Loucy (cell line): ENCODE measurements at regions not wholly inside any gene's neighbourhood (a gene's known extent, or its start where the extent isn't known, plus 50 kb on each side); places are given as distances from the start of the nearest gene placed in this dataset.
A peak's percentile ranks its signal among the peaks of the same experiment; 100 is the strongest.
"Not testable (repeated sequence)": the region's sequence is repeated elsewhere in the genome, so short reads cannot be mapped to it uniquely, and the experiment has no call there.

Source experiments
- H2AFZ ChIP-seq: fragments of 200-600 bp; sonication (generic); 2 replicates; pipeline ENCODE4 v1.6.0; 2016; ENCODE audit warnings: antibody characterized with exemption, mild to moderate bottlenecking, low read length, moderate library complexity
- H3F3A ChIP-seq: fragments of 200-600 bp; 2 replicates; pipeline ENCODE4 v1.6.0; 2016; ENCODE audit warnings: antibody characterized with exemption, low read depth, mild to moderate bottlenecking
- H3K27me3 ChIP-seq: fragments of 200-600 bp; sonication (generic); 2 replicates; pipeline ENCODE4 v1.6.1; 2014; ENCODE audit warnings: low read length, mild to moderate bottlenecking; ENCODE audit not compliant: insufficient read depth, poor library complexity, severe bottlenecking
- H3K36me3 ChIP-seq: fragments of 200-600 bp; sonication (generic); 2 replicates; pipeline ENCODE4 v1.6.1; 2016; ENCODE audit warnings: low read length; ENCODE audit not compliant: insufficient read depth
- H3K4me1 ChIP-seq: fragments of 200-600 bp; sonication (generic); 2 replicates; pipeline ENCODE4 v1.5.1; 2014; ENCODE audit warnings: low read length, mild to moderate bottlenecking; ENCODE audit not compliant: insufficient read depth, poor library complexity, severe bottlenecking
- H3K4me2 ChIP-seq: fragments of 200-600 bp; sonication (generic); 2 replicates; pipeline ENCODE4 v1.6.0; 2014; ENCODE audit warnings: antibody characterized with exemption, low read length, low read depth, mild to moderate bottlenecking; ENCODE audit not compliant: poor library complexity, severe bottlenecking
- H3K4me3 ChIP-seq: fragments of 200-600 bp; sonication (generic); 2 replicates; pipeline ENCODE4 v1.5.1; 2014; ENCODE audit warnings: low read length, mild to moderate bottlenecking, mixed read lengths; ENCODE audit not compliant: poor library complexity, severe bottlenecking
- H3K79me2 ChIP-seq: fragments of 200-600 bp; sonication (generic); 2 replicates; pipeline ENCODE4 v1.6.1; 2014; ENCODE audit warnings: low read length; ENCODE audit not compliant: insufficient read depth
- H3K9ac ChIP-seq: fragments of 200-600 bp; sonication (generic); 2 replicates; pipeline ENCODE4 v1.6.0; 2014; ENCODE audit warnings: mild to moderate bottlenecking, low read depth, low read length, moderate library complexity; ENCODE audit not compliant: poor library complexity, severe bottlenecking
- H3K9me2 ChIP-seq: fragments of 200-600 bp; sonication (generic); replicated peaks from 2 replicates; pipeline ENCODE4 v1.6.1; 2016; ENCODE audit warnings: low read depth, low read length, mixed read lengths
- H3K9me3 ChIP-seq: fragments of 200-600 bp; sonication (generic); 2 replicates; pipeline ENCODE4 v1.6.1; 2014; ENCODE audit warnings: mild to moderate bottlenecking, antibody characterized with exemption, low read length, low read depth; ENCODE audit not compliant: insufficient read depth
- H4K20me1 ChIP-seq: fragments of 200-600 bp; sonication (generic); 2 replicates; pipeline ENCODE4 v1.6.0; 2014; ENCODE audit warnings: antibody characterized with exemption, low read length, mild to moderate bottlenecking; ENCODE audit not compliant: insufficient read depth, poor library complexity, severe bottlenecking
- CTCF ChIP-seq: fragments of 200-600 bp; sonication (generic); conservative IDR thresholded peaks from 2 replicates; pipeline ENCODE4 v1.5.1; 2014; ENCODE audit warnings: mild to moderate bottlenecking, antibody characterized with exemption, low read length
- EZH2phosphoT487 ChIP-seq: fragments of 200-600 bp; IDR thresholded peaks from 2 replicates; pipeline ENCODE4 v1.6.1; 2018; ENCODE audit warnings: antibody characterized with exemption, mild to moderate bottlenecking, moderate library complexity, borderline replicate concordance

- Histone ChIP-seq H3K4me1 (no peaks in the 10 kb centered on the region), H3K79me2 (no peaks in the 10 kb centered on the region), H3K9ac (no peak overlapping the region), H3K4me2 (no peak overlapping the region), H3K9me3 (no peaks in the 10 kb centered on the region), H3K4me3 (no peak overlapping the region), H3K9me2 (no peaks in the 10 kb centered on the region), H4K20me1 (no peaks in the 10 kb centered on the region), H3K36me3 (no peaks in the 10 kb centered on the region), H2AFZ (no peak overlapping the region), H3F3A (no peaks in the 10 kb centered on the region), H3K27me3 (no peaks in the 10 kb centered on the region)
- TF ChIP-seq EZH2phosphoT487 (no peak), CTCF (no peak)
Observed at GRCh38 chrX:25096522-25097045, 80.8 kb upstream of the ARX start.

GRCh38 chrX:25091152-25091551 lies 75.4 kb upstream of the ARX start:
- H3K9ac ChIP-seq, H3K4me2 ChIP-seq, H3K36me3 ChIP-seq, H3K4me1 ChIP-seq, H3K9me2 ChIP-seq, H2AFZ ChIP-seq, H3K9me3 ChIP-seq, H3K27me3 ChIP-seq, H3K79me2 ChIP-seq, H4K20me1 ChIP-seq, H3F3A ChIP-seq, H3K4me3 ChIP-seq: not testable (repeated sequence)

GRCh38 chrX:25084446-25084845 lies 68.7 kb upstream of the ARX start:
- no peaks in the 10 kb centered on the region for H3F3A ChIP-seq
- H3K9ac ChIP-seq, result no peak overlapping the region
- H3K9me2 ChIP-seq, result no peaks in the 10 kb centered on the region
- H3K9me3 ChIP-seq, result no peaks in the 10 kb centered on the region
- H3K4me2 ChIP-seq, result no peak overlapping the region
- H3K79me2 ChIP-seq, result no peaks in the 10 kb centered on the region
- H3K36me3 ChIP-seq, result no peaks in the 10 kb centered on the region
- TF ChIP-seq EZH2phosphoT487, result no peak
- TF ChIP-seq CTCF, result no peak
- H4K20me1 ChIP-seq, result no peaks in the 10 kb centered on the region
- H3K4me3 ChIP-seq, result no peak overlapping the region
- no peaks in the 10 kb centered on the region for H3K4me1 ChIP-seq
- peak overlapping the region; percentile 55; the same call in 1 of the 2 replicates for H2AFZ ChIP-seq
- H3K27me3 ChIP-seq, result no peaks in the 10 kb centered on the region

GRCh38 chrX:25083661-25084060 lies 67.9 kb upstream of the ARX start:
- H3K36me3 ChIP-seq, result no peaks in the 10 kb centered on the region
- no peaks in the 10 kb centered on the region for H4K20me1 ChIP-seq
- no peaks in the 10 kb centered on the region for H3K9me3 ChIP-seq
- no peaks in the 10 kb centered on the region for H3K27me3 ChIP-seq
- H2AFZ ChIP-seq, result no peak overlapping the region
- no peak overlapping the region for H3K9ac ChIP-seq
- no peak for TF ChIP-seq EZH2phosphoT487
- TF ChIP-seq CTCF, result no peak
- no peaks in the 10 kb centered on the region for H3K79me2 ChIP-seq
- H3K4me2 ChIP-seq, result no peak overlapping the region
- no peaks in the 10 kb centered on the region for H3F3A ChIP-seq
- no peak overlapping the region for H3K4me3 ChIP-seq
- no peaks in the 10 kb centered on the region for H3K9me2 ChIP-seq
- H3K4me1 ChIP-seq, result no peaks in the 10 kb centered on the region
